Suppressor macrophage (primary cell): ENCODE measurements at regions not wholly inside any gene's neighbourhood (a gene's known extent, or its start where the extent isn't known, plus 50 kb on each side); places are given as distances from the start of the nearest gene placed in this dataset.
A peak's percentile ranks its signal among the peaks of the same experiment; 100 is the strongest.

Source experiments
- DNase-seq, 4 experiments: peaks; one replicate each; pipeline ENCODE4 v3.0.0-alpha.2; 2020 to 2022

DNA sequence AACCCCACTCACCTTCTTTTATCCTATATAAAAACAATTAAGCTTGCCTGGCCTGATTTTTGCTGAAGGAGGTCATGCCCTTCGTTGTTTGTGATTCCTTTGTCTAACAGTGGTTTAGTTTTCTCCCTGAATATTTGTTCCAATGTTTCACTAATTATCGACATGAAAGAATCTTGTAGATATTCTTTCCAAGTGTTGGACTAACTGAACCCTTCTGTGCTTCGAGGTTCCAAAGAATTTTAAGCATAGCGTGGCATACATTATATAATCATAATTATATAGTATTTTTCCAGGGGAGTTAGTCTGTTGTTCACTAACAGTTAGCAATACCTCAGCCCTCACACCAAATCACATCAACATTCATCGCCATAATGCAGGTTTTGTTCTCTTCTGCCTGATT is 418.9 kb upstream of the ADGRL2 start:
- no peak for DNase-seq

DNA sequence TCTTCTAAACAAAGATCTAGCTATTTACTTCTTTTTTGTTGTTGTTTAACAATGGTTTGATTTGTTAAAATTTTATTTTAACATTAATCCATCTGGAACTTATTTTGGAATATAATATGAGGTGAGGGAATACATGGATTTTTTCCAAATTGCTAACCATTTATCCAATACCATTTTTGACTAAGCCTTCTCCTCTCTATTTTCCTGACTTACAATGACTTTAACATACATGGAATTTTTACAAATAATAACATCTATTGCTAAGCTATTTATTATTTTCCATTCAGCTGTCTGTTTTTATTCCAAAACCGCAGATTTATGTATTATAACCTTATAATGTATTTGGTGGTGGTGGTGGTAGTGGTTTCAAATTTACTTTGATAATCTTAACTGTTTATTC is 420.3 kb upstream of the ADGRL2 start:
- DNase-seq = no peak

DNA sequence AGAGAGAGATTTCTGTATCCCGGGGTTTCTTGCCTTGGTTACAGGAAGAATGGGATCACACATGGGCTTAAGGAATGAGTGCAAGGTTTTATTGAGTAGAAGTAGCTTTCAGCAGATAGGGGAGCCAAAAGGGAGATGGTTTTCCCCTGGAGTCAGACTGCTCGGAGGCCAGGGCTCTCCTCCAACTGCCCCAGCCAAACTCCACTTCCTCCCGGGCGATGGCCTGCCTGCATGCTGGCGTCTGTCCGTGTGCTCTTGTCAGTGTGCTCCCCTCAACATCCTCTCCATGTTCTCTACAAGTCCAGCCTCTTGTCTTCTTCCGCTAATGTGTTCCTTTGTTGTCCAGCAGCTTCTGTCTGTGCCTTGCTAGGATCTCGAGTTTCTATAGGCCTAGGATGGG is 421.3 kb upstream of the ADGRL2 start:
- no peak for DNase-seq

DNA sequence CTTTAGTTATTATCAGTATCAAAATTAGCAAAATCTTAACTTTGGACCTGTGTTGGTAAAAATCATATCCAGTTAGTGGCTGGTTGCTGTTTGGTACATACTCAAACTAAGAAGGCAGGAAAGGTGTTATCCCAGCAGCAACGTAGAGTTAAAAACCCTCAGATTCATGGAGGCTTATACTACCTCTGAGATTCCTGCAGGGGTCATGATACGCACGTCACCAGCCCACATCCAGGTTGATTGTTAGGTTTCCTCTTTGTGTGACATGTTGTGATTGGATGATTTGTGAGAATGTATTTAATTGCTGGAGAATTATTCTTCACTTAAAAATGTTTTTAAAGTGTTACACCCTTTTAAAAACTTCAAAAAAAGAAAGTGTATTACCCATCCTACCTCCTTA is 423.3 kb upstream of the ADGRL2 start:
- no peak for DNase-seq

DNA sequence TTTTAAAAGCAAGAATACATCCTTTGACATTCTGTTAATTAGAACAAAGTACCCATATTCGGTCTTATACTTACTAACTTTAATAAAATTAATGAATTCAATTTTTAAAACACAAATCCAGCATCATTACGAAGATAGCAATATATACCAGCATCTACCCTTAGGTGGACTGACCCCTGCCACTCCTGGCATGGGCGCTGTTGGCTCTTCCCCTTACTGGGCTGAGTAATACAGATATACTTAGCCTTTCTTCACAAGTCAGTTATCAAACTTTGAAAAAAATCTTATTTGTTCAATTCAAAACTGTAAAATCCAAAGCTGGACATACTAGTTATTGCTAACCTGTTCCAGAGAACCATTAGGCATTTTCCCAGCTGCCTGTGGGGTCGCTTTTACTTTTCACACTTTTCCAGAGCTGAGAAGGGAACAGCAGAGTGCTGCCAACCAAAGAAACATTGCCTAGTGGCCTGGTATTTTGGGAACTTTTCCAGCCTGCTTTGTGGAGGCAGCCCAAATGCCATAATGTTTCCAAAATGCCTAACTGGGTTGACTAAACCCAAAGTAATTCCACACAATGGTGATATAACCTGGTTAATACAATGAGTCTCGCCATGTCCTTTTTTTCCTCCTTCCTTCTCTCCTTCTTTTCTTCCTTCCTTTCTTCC is 424.7 kb upstream of the ADGRL2 start:
- DNase-seq = no peak

DNA sequence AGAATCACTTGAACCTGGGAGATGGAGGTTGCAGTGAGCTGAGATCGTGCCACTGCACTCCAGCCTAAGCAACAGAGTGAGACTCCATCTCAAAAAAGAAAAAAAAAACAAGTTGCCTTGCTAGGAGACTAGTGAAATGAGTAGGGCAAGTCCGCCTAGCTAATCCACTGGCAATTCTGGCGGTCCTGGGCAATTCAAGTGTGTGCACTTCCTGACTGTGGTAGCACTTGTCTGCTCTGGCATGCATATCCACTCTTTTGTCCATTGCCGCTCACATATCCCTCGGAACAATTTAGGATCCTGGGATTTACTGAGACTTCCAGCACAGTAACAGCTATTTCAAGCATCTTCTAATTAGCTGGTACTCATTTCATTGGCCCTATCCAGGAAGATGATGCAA is 426.3 kb upstream of the ADGRL2 start:
- DNase-seq = no peak

DNA sequence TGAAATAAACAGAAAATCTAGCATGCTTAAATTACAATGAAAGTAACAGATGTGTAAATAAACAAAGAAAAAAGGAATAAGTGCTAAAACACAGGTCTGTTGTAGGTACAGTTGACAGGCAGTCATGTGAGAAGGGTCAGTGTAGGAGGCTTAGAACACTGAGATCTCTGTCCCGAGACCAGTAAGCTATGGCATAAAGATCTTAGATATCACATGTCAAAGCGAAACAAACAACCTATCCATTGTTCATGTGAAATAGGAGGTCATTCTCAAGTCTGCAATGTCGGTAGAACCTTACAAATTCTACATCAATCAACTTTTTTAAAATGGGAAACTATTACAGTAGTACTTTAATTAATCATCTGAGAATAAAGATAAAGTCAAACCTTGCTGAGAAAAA is 428.9 kb upstream of the ADGRL2 start:
- DNase-seq = no peak

DNA sequence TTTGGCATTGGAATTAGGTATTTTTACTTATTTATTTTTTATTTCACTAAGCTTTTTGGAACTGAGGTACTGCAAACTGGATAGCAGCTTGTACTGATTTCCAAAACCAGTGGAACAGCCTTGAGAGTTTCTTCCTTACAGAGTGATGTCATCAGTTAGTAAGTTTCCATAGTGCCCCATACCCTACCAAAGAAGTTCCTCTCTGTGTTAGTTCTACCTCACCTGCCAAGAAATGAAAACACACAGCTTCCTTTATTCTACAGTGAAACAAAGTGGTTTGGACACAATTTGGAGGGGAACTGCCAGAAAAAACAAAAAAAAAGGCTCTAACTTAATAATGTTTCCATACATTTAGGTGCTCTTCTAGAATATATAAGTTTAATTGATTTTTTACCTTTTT is 430.9 kb upstream of the ADGRL2 start:
- DNase-seq = no peak

DNA sequence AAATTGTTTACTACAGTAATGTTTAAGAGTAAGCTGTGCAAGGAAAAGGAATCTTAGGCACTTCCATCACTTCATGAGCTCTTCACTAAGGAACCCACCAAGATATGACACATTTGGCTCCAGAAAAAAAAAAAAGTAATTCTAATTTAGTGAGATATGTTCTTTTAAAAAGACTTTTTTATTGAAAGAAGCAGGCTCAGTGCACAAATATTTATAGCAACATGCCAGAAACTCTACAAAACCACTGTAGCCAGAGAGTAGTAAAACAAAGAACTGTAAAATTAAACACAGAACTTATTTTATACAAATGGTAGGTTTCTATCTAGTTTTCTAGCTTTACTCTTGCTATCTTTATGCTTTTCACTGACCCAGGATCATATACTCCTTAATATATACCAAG is 434.6 kb upstream of the ADGRL2 start:
- DNase-seq = no peak

DNA sequence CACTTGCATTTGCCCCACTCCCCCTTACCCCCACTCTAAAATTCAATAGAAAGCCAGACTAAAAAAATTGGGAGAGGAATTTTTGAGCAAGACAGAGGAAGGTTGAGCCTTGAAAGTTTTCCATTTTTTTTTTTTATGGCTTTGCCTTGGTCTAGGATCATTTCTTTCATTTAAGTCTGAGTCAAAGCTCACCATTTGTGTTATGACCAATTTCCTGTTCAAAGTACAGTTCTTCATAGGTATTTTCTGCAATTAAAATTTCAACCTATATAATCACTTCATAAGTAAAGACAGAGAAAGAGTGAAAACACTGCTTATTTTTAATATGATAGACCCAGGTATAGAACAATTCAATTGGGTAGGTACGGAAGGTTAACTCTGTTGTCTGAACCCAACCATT is 436.6 kb upstream of the ADGRL2 start:
- no peak for DNase-seq

DNA sequence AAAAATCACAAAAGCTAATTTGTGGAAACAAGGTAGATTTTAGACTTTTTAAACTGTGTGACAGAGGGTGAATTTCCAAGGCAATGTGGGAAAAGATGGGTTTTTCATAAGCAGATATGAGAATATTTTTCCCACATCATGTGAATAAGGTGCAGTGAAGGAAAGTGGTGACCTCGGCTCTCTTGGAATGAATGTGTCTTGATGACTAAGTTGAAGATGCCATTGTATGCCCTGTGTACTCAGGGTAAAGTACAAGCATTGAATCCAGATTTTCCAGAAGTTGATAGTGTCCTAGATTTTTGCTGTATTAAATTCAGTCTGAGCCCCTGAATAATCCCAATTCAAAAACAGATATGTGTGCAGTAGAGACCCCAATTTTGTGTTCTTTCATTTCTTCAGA is 442.6 kb upstream of the ADGRL2 start:
- no peak for DNase-seq

DNA sequence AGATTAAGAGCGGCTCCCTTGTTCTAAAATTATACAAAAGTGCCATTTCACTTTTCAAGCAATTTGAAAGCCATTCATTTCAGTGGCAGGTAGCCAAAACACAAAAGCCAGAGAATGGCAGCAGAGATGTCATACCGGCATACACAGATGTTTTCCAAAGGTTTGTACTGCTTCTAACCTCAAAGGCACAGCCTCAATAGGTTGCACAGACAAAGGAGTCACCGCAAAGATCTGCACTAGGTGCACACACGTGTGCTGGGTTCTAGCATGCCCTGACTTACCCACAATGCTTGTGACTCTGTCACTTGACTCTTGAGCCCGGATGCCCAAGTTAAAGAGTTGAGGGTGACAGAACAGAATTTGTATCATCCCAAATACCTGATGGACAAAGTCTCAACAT is 448.9 kb upstream of the ADGRL2 start:
- no peak for DNase-seq

DNA sequence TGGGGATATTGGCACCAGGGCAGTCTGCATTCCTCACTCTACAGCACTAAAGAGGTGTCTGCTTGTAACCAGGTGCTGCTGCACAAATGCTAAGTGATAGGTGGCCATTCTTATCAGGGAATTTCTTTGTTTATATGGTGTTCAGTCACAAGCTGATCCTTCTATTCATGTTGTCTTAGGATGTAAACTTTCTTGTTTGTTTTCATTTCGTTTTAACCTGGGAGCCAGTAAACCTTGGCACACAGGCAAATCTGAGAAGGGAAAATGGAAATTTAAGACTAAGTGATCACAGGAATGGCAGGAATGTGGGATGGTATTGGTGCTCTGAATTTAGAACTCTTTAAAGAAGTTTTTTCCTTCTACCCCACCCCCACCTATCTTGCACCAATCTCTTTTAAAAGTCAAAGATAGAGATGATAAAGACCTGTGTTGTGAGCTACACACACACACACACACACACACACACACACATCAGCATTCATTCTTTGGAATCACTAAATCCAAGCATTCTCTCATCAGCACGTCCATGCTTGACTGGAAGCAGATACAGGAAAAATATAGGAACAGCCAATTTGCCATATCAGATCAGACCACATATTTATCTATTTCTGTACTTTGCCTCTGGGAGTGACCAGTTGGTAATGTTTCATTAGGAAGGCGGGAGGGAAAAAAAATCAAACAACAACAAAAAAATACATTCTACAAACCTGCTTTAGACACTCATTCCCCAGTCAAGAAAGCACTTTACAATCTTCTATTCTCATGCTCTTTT is 451.4 kb upstream of the ADGRL2 start:
- no peak for DNase-seq

DNA sequence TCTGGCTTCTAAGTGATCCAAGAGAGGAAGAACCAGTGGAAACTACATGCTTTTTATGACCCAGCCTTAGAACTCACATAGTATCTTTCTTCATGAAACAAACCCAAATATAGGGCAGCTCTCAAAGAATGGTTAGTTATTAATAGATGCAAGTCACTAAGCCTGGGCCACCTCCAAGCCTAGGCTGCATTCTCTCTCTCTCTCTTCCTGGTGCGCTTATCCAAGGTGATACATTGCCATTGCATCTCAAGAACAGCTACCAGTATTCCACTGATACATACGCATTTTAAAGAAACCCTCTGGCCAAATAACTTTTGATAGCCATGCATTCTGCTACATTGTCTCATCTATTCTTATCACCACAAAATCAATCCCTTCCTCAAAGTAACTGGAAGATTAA is 455.6 kb upstream of the ADGRL2 start:
- DNase-seq = no peak

DNA sequence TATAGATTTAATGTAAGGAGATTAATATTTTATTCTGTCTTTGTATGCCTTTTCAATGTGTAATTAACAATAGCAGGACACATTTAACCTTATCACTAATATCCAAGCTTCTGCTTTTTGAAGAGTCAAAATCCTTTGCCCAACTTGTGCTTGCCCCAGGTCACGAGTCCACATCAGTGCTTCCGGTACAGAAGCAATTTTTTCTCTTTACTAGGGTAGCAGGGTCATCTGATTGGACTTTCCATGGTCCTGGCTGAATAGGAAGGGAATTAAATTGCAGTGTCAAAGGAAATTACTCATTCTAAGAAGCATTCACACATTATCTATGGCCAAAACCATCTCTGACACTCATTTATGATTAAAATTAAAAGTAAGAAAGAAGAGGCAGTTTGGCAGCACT is 460.5 kb upstream of the ADGRL2 start:
- peak in 3 of 4 experiments; percentile 8 to 46 (median 32) for DNase-seq

DNA sequence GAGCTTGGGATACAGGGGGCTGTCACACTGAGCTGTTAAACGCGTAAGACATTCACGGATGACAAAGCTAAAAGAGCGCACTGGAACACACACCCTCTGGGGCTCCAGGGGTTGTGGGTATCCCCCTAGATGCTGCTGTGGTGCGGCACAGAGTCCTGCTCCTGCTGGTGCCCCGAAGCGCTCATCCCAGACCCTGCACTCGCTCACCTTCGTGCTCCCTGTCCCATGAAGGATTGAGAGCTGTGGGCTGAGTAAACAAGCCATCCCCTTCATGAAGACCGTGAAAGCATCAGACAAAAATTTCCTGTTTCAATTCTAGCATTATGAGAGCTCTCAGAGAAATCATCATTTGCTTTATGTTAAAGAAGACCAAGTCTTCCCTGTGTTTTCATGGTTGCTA is 463.5 kb upstream of the ADGRL2 start:
- no peak for DNase-seq

DNA sequence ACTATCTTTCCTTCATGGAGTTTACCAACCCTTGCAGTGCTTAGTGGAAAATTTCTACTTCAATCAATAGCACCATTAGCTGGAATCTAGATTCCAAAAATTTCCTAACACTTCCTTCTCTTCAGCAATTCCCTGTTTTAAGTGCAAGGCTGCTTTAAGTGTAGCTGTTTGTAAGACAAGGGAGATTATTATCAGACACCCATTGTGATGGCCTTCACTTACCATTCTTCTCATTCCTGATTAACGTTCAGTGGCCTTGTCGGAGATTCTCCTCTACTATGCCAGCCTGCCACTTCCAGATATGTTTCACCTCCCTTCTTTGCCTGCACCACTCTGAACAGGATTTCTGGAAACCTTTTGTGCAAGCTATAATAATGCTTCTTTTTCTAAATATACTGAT is 464.9 kb upstream of the ADGRL2 start:
- DNase-seq = no peak

DNA sequence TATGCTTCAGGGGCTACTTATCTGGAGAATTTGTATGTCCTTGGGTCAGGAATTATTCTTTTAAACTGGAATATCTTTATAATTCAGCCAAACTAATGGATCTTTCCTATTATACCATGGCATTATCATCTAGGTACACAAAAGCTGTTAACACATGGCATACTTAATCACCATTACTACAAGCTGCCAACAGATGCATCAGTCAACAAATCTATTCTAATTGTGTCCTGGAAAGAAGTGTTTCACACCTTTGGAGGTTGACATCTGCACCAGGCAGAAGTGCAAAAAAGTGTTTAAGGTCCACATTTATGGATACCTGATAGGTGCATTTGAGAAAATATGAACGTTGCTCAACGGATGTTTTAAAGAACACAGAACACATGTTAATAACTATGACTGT is 470.2 kb upstream of the ADGRL2 start:
- DNase-seq = no peak

DNA sequence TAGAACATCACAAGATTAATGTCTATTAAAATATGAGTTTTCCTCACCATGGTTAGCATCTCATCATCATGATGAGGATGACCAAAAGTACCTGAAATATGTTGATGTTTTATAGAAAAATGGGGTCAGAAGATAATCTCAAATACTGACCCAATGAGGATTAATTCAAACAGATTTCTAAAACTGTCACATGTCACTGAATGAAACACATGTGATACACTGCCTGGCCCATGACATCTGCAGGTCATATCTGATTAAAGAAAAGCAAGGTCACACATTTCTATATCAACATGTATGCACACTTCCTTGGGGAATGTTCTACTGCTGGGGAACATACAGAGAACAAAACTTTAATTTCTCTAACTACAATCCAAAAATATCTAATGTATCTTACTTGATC is 470.6 kb upstream of the ADGRL2 start:
- DNase-seq = no peak

DNA sequence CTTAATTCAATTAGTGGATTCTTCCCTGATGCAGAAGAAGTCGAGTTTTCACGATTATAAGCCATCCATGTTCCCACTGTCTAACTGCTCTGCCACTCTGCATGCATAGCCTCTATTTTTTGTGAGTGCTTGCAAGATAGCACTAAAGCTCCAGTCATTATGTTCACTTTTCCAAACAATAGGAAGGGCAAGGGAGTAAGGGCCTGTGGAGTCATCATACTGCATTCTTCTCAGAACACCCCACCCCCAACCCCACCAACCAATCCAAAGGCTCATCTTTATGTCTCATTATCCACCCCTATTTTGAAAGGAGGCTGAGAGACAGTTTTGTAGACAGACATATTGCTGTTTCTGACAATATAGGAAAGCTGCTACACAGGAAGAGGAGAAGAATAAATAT is 471.7 kb upstream of the ADGRL2 start:
- DNase-seq = no peak

DNA sequence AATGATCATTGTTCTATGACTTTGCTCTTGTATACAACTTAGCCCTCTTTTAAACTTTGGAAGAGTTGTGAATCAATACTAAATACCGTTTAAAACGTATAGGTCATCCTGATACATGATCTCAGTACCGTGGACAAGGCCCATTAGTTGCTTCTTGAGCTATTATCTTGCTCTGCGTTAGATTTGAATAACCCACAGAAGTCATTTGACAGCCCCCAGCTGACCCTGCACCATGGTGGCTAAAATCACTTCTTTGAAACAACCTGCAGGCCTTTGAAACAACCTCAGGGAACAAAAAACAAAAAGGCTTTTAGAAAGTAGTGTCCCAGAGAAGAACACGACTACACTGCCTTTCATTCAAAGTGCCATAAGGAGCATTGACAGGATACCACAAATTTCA is 473.0 kb upstream of the ADGRL2 start:
- DNase-seq = no peak

DNA sequence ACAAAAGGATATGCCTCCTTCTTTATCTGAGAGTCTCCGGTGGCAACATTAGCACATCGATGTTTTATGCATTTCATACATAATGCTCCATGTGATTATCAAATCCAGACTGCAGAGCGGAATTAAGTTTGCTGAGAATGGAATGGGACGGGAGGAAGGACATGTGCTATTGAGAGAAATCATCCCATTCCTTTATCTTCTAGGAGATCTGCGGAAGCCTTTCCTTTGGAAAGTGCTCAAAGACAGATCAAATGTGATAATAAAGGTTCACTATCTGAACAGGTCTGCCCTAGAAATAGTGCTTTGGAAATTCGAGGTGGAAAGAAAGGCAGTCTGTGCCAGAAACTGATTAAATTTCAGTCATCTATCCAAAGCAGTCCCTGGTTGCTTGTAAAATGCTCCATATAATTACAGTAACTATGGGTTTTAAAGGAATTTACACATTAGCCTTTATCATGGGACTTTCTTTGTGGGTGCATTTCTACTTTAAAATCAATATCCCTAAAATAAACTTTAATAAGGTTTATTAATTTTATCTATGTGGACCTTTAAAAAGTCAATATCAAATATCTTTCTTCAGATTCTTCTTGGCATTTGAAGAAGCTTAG is 473.5 kb upstream of the ADGRL2 start:
- no peak for DNase-seq

DNA sequence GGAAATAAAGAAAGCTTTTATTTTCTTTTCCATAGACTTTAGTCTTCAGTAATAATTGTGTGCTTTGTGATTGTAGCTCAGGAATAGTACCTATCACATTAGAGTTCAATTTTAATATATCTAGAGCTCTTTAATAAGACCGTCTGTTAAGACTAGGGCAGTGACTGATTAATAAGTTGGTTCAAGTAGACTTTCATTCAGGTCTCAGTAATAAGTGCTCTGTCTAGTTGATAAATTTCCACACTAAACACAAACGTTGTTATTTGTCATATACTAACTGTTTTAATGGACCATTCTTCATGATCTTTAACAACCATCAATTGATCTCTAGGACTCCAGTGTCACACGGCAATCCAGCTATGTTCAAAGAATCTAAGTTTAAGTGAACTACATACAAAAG is 474.5 kb upstream of the ADGRL2 start:
- no peak for DNase-seq

DNA sequence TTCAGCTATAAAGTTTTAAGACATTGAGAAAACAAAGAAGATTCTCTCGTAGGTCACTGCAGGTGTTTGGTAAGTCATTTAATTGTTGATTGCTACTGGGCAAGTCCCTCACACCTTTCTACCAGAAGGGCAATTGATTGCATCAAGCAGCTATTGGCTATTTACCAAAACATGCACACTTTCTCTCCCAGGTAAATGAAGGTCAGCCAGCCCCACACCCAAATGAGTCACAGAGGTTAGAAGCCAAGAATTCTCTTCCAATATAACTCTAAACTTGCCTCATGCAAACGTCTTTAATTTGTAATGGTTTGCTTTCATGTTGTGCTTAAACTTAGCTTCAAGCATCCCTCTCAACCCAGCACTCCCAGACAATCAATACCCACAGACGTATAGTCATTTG is 475.3 kb upstream of the ADGRL2 start:
- DNase-seq = no peak
